OCI-LY1 (cell line): ENCODE measurements at regions not wholly inside any gene's neighbourhood (a gene's known extent, or its start where the extent isn't known, plus 50 kb on each side); places are given as distances from the start of the nearest gene placed in this dataset.

ENCODE experiments used
- H2AFZ ChIP-seq: fragments of 200-600 bp; sonication (generic), shearing (Covaris generic); 2 replicates; pipeline ENCODE4 v1.6.0; 2014; ENCODE audit warnings: antibody characterized with exemption, mild to moderate bottlenecking, low read length
- H3F3A ChIP-seq: fragments of 200-600 bp; sonication (generic), shearing (Covaris generic); 2 replicates; pipeline ENCODE4 v1.6.0; 2014; ENCODE audit warnings: mild to moderate bottlenecking, antibody characterized with exemption, low read length, moderate library complexity; ENCODE audit not compliant: insufficient read depth
- H3K27ac ChIP-seq: fragments of 200-600 bp; sonication (generic); 2 replicates; pipeline ENCODE4 v1.5.1; 2014; ENCODE audit warnings: low read length, mixed run types, mild to moderate bottlenecking, low read depth; ENCODE audit not compliant: poor library complexity, severe bottlenecking
- H3K27me3 ChIP-seq: fragments of 200-600 bp; sonication (generic); 2 replicates; pipeline ENCODE4 v1.6.0; 2014; ENCODE audit warnings: antibody characterized with exemption, mild to moderate bottlenecking, low read length, moderate library complexity; ENCODE audit not compliant: insufficient read depth
- H3K36me3 ChIP-seq: fragments of 200-600 bp; sonication (generic); 2 replicates; pipeline ENCODE4 v1.6.1; 2014; ENCODE audit warnings: mild to moderate bottlenecking, antibody characterized with exemption, low read length, moderate library complexity, mixed read lengths; ENCODE audit not compliant: insufficient read depth
- H3K4me1 ChIP-seq: fragments of 200-600 bp; sonication (generic); 2 replicates; pipeline ENCODE4 v1.5.1; 2014; ENCODE audit warnings: mild to moderate bottlenecking, low read length, moderate library complexity; ENCODE audit not compliant: insufficient read depth, severe bottlenecking
- H3K4me2 ChIP-seq: fragments of 200-600 bp; sonication (generic), shearing (Covaris generic); 2 replicates; pipeline ENCODE4 v1.6.1; 2014; ENCODE audit warnings: low read length
- H3K4me3 ChIP-seq: fragments of 200-600 bp; sonication (generic); 2 replicates; pipeline ENCODE4 v1.5.1; 2014; ENCODE audit warnings: low read length, low read depth, mild to moderate bottlenecking, mixed read lengths; ENCODE audit not compliant: poor library complexity, severe bottlenecking
- H3K79me2 ChIP-seq: fragments of 200-600 bp; shearing (Covaris generic); 2 replicates; pipeline ENCODE4 v1.6.1; 2016; ENCODE audit warnings: mixed run types, low read length, mixed read lengths; ENCODE audit not compliant: insufficient read depth
- H3K9ac ChIP-seq: fragments of 200-600 bp; sonication (generic), shearing (Covaris generic); 2 replicates; pipeline ENCODE4 v1.6.1; 2014; ENCODE audit warnings: mild to moderate bottlenecking, low read length, mixed read lengths
- H3K9me2 ChIP-seq: fragments of 200-600 bp; sonication (generic), shearing (Covaris generic); 2 replicates; pipeline ENCODE4 v1.6.1; 2014; ENCODE audit warnings: low read depth, mild to moderate bottlenecking, low read length, mixed read lengths
- H3K9me3 ChIP-seq: fragments of 200-600 bp; shearing (Covaris generic); 2 replicates; pipeline ENCODE4 v1.6.1; 2014; ENCODE audit warnings: low read length, mixed read lengths
- H4K20me1 ChIP-seq: fragments of 200-600 bp; sonication (generic), shearing (Covaris generic); 2 replicates; pipeline ENCODE4 v1.6.0; 2016; ENCODE audit warnings: mild to moderate bottlenecking, low read length; ENCODE audit not compliant: insufficient read depth
- CTCF ChIP-seq: fragments of 200-600 bp; sonication (generic), shearing (Covaris generic); IDR thresholded peaks from 2 replicates; pipeline ENCODE4 v1.5.1; 2017; ENCODE audit warnings: mild to moderate bottlenecking, antibody characterized with exemption, low read length, moderate library complexity, mixed read lengths
- EZH2 ChIP-seq: fragments of 200-600 bp; sonication (generic), shearing (Covaris generic); IDR thresholded peaks from 2 replicates; pipeline ENCODE4 v1.8.0; 2017; ENCODE audit warnings: borderline replicate concordance, mixed run types, mild to moderate bottlenecking, antibody characterized with exemption, low read length, moderate library complexity, mixed read lengths

- H3K9ac ChIP-seq: no peak overlapping the region
- H3K27ac ChIP-seq: no peak overlapping the region
- H3K4me3 ChIP-seq: no peak overlapping the region
- no peaks in the 10 kb centered on the region for H3K9me3 ChIP-seq
- TF ChIP-seq EZH2 (no peak), CTCF (no peak)
- H3K36me3 ChIP-seq: no peaks in the 10 kb centered on the region
- no peaks in the 10 kb centered on the region for H3K4me1 ChIP-seq
- H3F3A ChIP-seq: no peaks in the 10 kb centered on the region
- H3K79me2 ChIP-seq: no peaks in the 10 kb centered on the region
- no peak overlapping the region for H2AFZ ChIP-seq
- H4K20me1 ChIP-seq: no peaks in the 10 kb centered on the region
- H3K9me2 ChIP-seq: no peaks in the 10 kb centered on the region
- H3K27me3 ChIP-seq: no peaks in the 10 kb centered on the region
- H3K4me2 ChIP-seq: no peak overlapping the region
Measured at GRCh38 chrY:9027729-9028375, 309.4 kb upstream of the TSPY4 start.

- H2AFZ ChIP-seq: no peak overlapping the region
- H3K79me2 ChIP-seq: no peaks in the 10 kb centered on the region
- H3K27me3 ChIP-seq: no peaks in the 10 kb centered on the region
- no peak overlapping the region for H3K4me2 ChIP-seq
- H3F3A ChIP-seq: no peaks in the 10 kb centered on the region
- TF ChIP-seq CTCF (no peak), EZH2 (no peak)
- H4K20me1 ChIP-seq: no peaks in the 10 kb centered on the region
- no peaks in the 10 kb centered on the region for H3K36me3 ChIP-seq
- H3K4me1 ChIP-seq: no peaks in the 10 kb centered on the region
- no peak overlapping the region for H3K27ac ChIP-seq
- H3K9me3 ChIP-seq: no peaks in the 10 kb centered on the region
- H3K9ac ChIP-seq: no peak overlapping the region
- no peak overlapping the region for H3K4me3 ChIP-seq
- H3K9me2 ChIP-seq: no peaks in the 10 kb centered on the region
Measured at GRCh38 chrY:9029929-9030328, 307.3 kb upstream of the TSPY4 start.

- Histone ChIP-seq H3F3A (no peaks in the 10 kb centered on the region), H2AFZ (no peak overlapping the region), H3K79me2 (no peaks in the 10 kb centered on the region), H3K27ac (no peak overlapping the region), H3K4me2 (no peak overlapping the region), H3K9me2 (no peaks in the 10 kb centered on the region), H3K36me3 (no peaks in the 10 kb centered on the region), H3K9me3 (no peaks in the 10 kb centered on the region), H3K27me3 (no peaks in the 10 kb centered on the region), H4K20me1 (no peaks in the 10 kb centered on the region), H3K4me3 (no peak overlapping the region), H3K9ac (no peak overlapping the region), H3K4me1 (no peaks in the 10 kb centered on the region)
- TF ChIP-seq CTCF (no peak), EZH2 (no peak)
Measured at GRCh38 chrY:9034217-9034616, 303.0 kb upstream of the TSPY4 start.
